ENCODE measurements at regions not wholly inside any gene's neighbourhood (a gene's known extent, or its start where the extent isn't known, plus 50 kb on each side); places are given as distances from the start of the nearest gene placed in this dataset.

DNA sequence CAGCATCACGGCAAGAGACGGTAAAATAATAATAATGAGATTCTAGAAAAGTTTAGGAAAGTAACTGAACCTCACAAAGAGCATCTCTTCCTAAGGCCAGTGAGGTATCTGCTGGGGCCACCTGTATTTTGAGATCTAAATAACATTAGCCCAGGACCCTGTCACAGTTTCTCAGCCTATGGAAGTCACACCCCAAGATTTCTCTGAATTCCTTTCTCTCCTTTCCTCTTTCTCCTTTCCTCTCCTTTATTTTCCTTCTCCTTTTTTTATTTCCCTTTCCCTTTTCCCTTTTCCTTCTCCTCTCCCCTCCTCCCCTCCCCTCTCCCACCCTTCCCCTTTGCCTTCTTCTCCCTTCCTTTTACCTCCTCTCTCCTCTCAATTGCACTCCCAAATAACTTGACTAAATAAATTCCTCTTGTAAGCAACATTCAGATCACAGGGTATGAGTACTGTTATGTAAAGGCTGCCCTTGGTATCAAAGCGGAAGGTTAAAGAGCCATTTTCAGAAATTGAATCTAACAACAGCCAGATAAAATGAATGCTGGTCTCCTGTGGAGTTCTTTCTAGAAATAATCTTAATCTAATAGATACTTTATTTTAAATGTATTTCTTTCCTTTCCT, 506.2 kb downstream of the EPM2A start:
- H3K36me3 ChIP-seq (ENCODE audit: insufficient read depth) = no peaks in the 10 kb centered on the region
- no peak overlapping the region for H3K4me3 ChIP-seq (IDR thresholded peaks at IDR 0.05; ENCODE audit: insufficient read depth, low read depth, low read length)

DNA sequence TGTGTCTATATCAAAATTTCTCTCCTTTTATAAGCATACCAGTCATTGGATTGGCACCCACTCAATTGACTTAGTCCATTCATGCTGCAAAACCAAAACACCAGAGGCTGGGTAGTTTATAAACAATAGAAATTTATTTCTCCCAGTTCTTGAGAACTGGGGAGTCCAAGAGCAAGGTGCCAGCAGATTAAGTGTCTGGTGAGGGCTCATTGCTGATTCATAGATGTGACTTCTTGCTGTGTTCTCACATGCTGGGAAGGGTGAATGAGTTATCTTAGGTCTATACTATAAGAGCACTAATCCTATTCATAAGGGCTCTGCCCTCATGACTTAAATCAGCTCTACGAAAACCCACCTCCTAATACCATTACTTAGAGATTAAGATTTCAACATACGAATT, 501.4 kb downstream of the EPM2A start:
- H3K79me2 ChIP-seq (ENCODE audit: insufficient read depth, low read depth) = no peaks in the 10 kb centered on the region
- H3K4me1 ChIP-seq (ENCODE audit: low read depth, poor library complexity, severe bottlenecking) = no peaks in the 10 kb centered on the region
- H3K4me3 ChIP-seq (IDR thresholded peaks at IDR 0.05; ENCODE audit: insufficient read depth, low read depth, low read length) = no peak overlapping the region
- TF ChIP-seq, protein P1, sequence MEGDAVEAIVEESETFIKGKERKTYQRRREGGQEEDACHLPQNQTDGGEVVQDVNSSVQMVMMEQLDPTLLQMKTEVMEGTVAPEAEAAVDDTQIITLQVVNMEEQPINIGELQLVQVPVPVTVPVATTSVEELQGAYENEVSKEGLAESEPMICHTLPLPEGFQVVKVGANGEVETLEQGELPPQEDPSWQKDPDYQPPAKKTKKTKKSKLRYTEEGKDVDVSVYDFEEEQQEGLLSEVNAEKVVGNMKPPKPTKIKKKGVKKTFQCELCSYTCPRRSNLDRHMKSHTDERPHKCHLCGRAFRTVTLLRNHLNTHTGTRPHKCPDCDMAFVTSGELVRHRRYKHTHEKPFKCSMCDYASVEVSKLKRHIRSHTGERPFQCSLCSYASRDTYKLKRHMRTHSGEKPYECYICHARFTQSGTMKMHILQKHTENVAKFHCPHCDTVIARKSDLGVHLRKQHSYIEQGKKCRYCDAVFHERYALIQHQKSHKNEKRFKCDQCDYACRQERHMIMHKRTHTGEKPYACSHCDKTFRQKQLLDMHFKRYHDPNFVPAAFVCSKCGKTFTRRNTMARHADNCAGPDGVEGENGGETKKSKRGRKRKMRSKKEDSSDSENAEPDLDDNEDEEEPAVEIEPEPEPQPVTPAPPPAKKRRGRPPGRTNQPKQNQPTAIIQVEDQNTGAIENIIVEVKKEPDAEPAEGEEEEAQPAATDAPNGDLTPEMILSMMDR (conservative IDR thresholded peaks at IDR 0.05; ENCODE audit: low read depth, low read length) = no peak
- no peak overlapping the region for H3K4me2 ChIP-seq
- no peaks in the 10 kb centered on the region for H4K20me1 ChIP-seq (ENCODE audit: insufficient read depth)
- no peak overlapping the region for H3K27ac ChIP-seq
- no peak overlapping the region for H2AFZ ChIP-seq (ENCODE audit: low read depth)
- no peaks in the 10 kb centered on the region for H3K36me3 ChIP-seq (ENCODE audit: insufficient read depth)
- no peaks in the 10 kb centered on the region for H3K27me3 ChIP-seq (ENCODE audit: insufficient read depth, low read depth)
- no peak overlapping the region for H3K9ac ChIP-seq

More for the DNA sequence above, 506.2 kb downstream of the EPM2A start:
- TF ChIP-seq, protein P1 (conservative IDR thresholded peaks at IDR 0.05; ENCODE audit: low read depth, low read length) = no peak
- Histone ChIP-seq H3K4me2 (no peak overlapping the region), H3K79me2 (ENCODE audit: insufficient read depth, low read depth) (no peaks in the 10 kb centered on the region), H3K27me3 (ENCODE audit: insufficient read depth, low read depth) (no peaks in the 10 kb centered on the region), H2AFZ (ENCODE audit: low read depth) (no peak overlapping the region), H3K9ac (no peak overlapping the region), H3K4me1 (ENCODE audit: low read depth, poor library complexity, severe bottlenecking) (no peaks in the 10 kb centered on the region), H4K20me1 (ENCODE audit: insufficient read depth) (no peaks in the 10 kb centered on the region), H3K27ac (no peak overlapping the region)

DNA sequence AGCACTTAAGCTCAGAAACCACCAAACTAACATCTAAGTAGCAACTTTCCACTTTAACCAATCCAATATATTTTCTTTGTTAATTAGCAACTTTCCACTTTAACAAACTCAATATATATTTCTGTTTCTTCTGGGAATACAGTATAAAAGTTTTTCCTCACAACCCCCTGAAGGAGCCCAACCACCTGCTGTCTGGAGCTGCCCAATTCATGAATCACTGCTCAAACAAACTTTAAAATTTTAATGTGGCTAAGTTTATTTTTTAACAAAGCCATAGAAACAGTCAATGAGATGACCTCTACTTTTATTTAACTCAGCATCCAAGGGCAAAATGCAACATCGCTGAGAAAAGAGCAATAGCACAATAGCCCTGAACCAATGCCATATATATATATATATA, 500.1 kb downstream of the EPM2A start:
- Histone ChIP-seq H3K36me3 (ENCODE audit: insufficient read depth) (no peaks in the 10 kb centered on the region), H2AFZ (ENCODE audit: low read depth) (no peak overlapping the region), H4K20me1 (ENCODE audit: insufficient read depth) (no peaks in the 10 kb centered on the region), H3K27me3 (ENCODE audit: insufficient read depth, low read depth) (no peaks in the 10 kb centered on the region), H3K4me3 (IDR thresholded peaks at IDR 0.05; ENCODE audit: insufficient read depth, low read depth, low read length) (no peak overlapping the region), H3K4me1 (ENCODE audit: low read depth, poor library complexity, severe bottlenecking) (no peaks in the 10 kb centered on the region), H3K27ac (no peak overlapping the region), H3K9ac (no peak overlapping the region), H3K4me2 (no peak overlapping the region), H3K79me2 (ENCODE audit: insufficient read depth, low read depth) (no peaks in the 10 kb centered on the region)
- TF ChIP-seq, protein P1 (conservative IDR thresholded peaks at IDR 0.05; ENCODE audit: low read depth, low read length) = no peak

GRCh38 chr6:145238787-145239186, 496.5 kb downstream of the EPM2A start:
- H3K4me1 ChIP-seq (ENCODE audit: low read depth, poor library complexity, severe bottlenecking) = no peaks in the 10 kb centered on the region
- no peak overlapping the region for H3K27ac ChIP-seq
- H2AFZ ChIP-seq (ENCODE audit: low read depth) = no peak overlapping the region
- no peaks in the 10 kb centered on the region for H3K27me3 ChIP-seq (ENCODE audit: insufficient read depth, low read depth)
- no peak overlapping the region for H3K9ac ChIP-seq
- H3K4me3 ChIP-seq (IDR thresholded peaks at IDR 0.05; ENCODE audit: insufficient read depth, low read depth, low read length) = no peak overlapping the region
- TF ChIP-seq, protein P1 (conservative IDR thresholded peaks at IDR 0.05; ENCODE audit: low read depth, low read length) = no peak
- H4K20me1 ChIP-seq (ENCODE audit: insufficient read depth) = no peaks in the 10 kb centered on the region
- H3K79me2 ChIP-seq (ENCODE audit: insufficient read depth, low read depth) = no peaks in the 10 kb centered on the region
- no peaks in the 10 kb centered on the region for H3K36me3 ChIP-seq (ENCODE audit: insufficient read depth)
- no peak overlapping the region for H3K4me2 ChIP-seq

Data from KMS-11 (cell line).